Jurkat, Clone E6-1 (cell line): ENCODE measurements at regions not wholly inside any gene's neighbourhood (a gene's known extent, or its start where the extent isn't known, plus 50 kb on each side); places are given as distances from the start of the nearest gene placed in this dataset.

ENCODE experiments used
- DNase-seq: peaks from one replicate; pipeline ENCODE4 v3.0.0-alpha.2; 2011; ENCODE audit warnings: low read depth, low spot score
- H3K4me3 ChIP-seq: 2 replicates; pipeline ENCODE4 v1.5.1; 2011; ENCODE audit warnings: mild to moderate bottlenecking, low read length, control low read depth, moderate library complexity

- DNase-seq = no peak
- no peak overlapping the region for H3K4me3 ChIP-seq
These were observed 141.1 kb upstream of the CITED2 start for GRCh38 chr6:139515511-139515910.

GRCh38 chr6:139514819-139515218 lies 140.4 kb upstream of the CITED2 start:
- no peak overlapping the region for H3K4me3 ChIP-seq
- DNase-seq = no peak

- H3K4me3 ChIP-seq = no peak overlapping the region
- DNase-seq = no peak
These were observed 135.8 kb upstream of the CITED2 start for GRCh38 chr6:139510040-139510790.

GRCh38 chr6:139509167-139509566 lies 134.7 kb upstream of the CITED2 start:
- DNase-seq = no peak
- H3K4me3 ChIP-seq = no peak overlapping the region

- no peak for DNase-seq
- H3K4me3 ChIP-seq = no peak overlapping the region
These were observed 134.1 kb upstream of the CITED2 start for GRCh38 chr6:139508576-139508975.

GRCh38 chr6:139508023-139508422 lies 133.6 kb upstream of the CITED2 start:
- H3K4me3 ChIP-seq = no peak overlapping the region
- DNase-seq = no peak

GRCh38 chr6:139500977-139501376 lies 126.5 kb upstream of the CITED2 start:
- H3K4me3 ChIP-seq = no peak overlapping the region
- DNase-seq = no peak

- no peak overlapping the region for H3K4me3 ChIP-seq
- no peak for DNase-seq
These were observed 124.3 kb upstream of the CITED2 start for GRCh38 chr6:139498715-139499114.

GRCh38 chr6:139497345-139497961 lies 123.0 kb upstream of the CITED2 start:
- H3K4me3 ChIP-seq = no peak overlapping the region
- DNase-seq = no peak

- no peak overlapping the region for H3K4me3 ChIP-seq
- DNase-seq = no peak
These were observed 122.4 kb upstream of the CITED2 start for GRCh38 chr6:139496654-139497344.

GRCh38 chr6:139494376-139494990 lies 120.0 kb upstream of the CITED2 start:
- no peak for DNase-seq

GRCh38 chr6:139490482-139490881 lies 116.0 kb upstream of the CITED2 start:
- H3K4me3 ChIP-seq = no peak overlapping the region
- peak; percentile 4 for DNase-seq

More at GRCh38 chr6:139494376-139494990, 120.0 kb upstream of the CITED2 start:
- H3K4me3 ChIP-seq = no peak overlapping the region

- DNase-seq = no peak
- no peak overlapping the region for H3K4me3 ChIP-seq
These were observed 112.0 kb upstream of the CITED2 start for GRCh38 chr6:139486476-139486799.

- no peak overlapping the region for H3K4me3 ChIP-seq
- DNase-seq = no peak
These were observed 111.5 kb upstream of the CITED2 start for GRCh38 chr6:139485742-139486475.

GRCh38 chr6:139485185-139485584 lies 110.7 kb upstream of the CITED2 start:
- no peak overlapping the region for H3K4me3 ChIP-seq
- DNase-seq = no peak

- no peak for DNase-seq
These were observed 108.6 kb upstream of the CITED2 start for GRCh38 chr6:139483079-139483478.

GRCh38 chr6:139482287-139482686 lies 107.8 kb upstream of the CITED2 start:
- H3K4me3 ChIP-seq = no peak overlapping the region
- DNase-seq = no peak

More at GRCh38 chr6:139483079-139483478, 108.6 kb upstream of the CITED2 start:
- H3K4me3 ChIP-seq = no peak overlapping the region

GRCh38 chr6:139480356-139481165 lies 106.1 kb upstream of the CITED2 start:
- no peak for DNase-seq
- no peak overlapping the region for H3K4me3 ChIP-seq
